ENCODE measurements at regions not wholly inside any gene's neighbourhood (a gene's known extent, or its start where the extent isn't known, plus 50 kb on each side); places are given as distances from the start of the nearest gene placed in this dataset.
"Not testable (repeated sequence)": the region's sequence is repeated elsewhere in the genome, so short reads cannot be mapped to it uniquely, and the experiment has no call there.

GRCh38 chr6:26232306-26232939 is 132.6 kb upstream of the BTN3A2 start:
- no peak for DNase-seq (ENCODE audit: extremely low spot score)
- CTCF ChIA-PET: interaction anchor here (0.6 kb wide), 1 partner anchor 238 kb away, joined by 4 read pairs; no protein-coding TSS in a partner anchor
- POLR2A ChIA-PET: interaction anchor here (3.0 to 4.8 kb wide), 4 partner anchors 8 to 33 kb away, joined by 17 to 48 read pairs (median 34); a partner anchor contains a TSS
- TF ChIP-seq NFRKB (IDR thresholded peaks at IDR 0.05) (no peak), FOXM1 (IDR thresholded peaks at IDR 0.05; ENCODE audit: borderline replicate concordance) (no peak), ZNF384 (IDR thresholded peaks at IDR 0.05) (no peak), CTBP1 (IDR thresholded peaks at IDR 0.05; ENCODE audit: borderline replicate concordance) (no peak), SP1 (IDR thresholded peaks at IDR 0.05) (no peak), FOXA1 (IDR thresholded peaks at IDR 0.05) (no peak), L3MBTL2 (conservative IDR thresholded peaks at IDR 0.05) (no peak), BHLHE40 (IDR thresholded peaks at IDR 0.05; ENCODE audit: borderline replicate concordance) (no peak), SUZ12 (IDR thresholded peaks at IDR 0.05) (no peak), ARNT (IDR thresholded peaks at IDR 0.05) (no peak), FOXK2 (IDR thresholded peaks at IDR 0.05) (no peak), PKNOX1 (IDR thresholded peaks at IDR 0.05) (no peak), TARDBP (IDR thresholded peaks at IDR 0.05) (no peak), HDGF (IDR thresholded peaks at IDR 0.05; ENCODE audit: borderline replicate concordance) (no peak), ELF4 (IDR thresholded peaks at IDR 0.05) (no peak), LEF1 (IDR thresholded peaks at IDR 0.05; ENCODE audit: borderline replicate concordance) (no peak)

- ChIA-PET CTCF (interaction anchor here (0.6 kb wide), 1 partner anchor 239 kb away, joined by 4 read pairs; no protein-coding TSS in a partner anchor), POLR2A (interaction anchor here (1.1 to 5.5 kb wide), 13 partner anchors 9 to 212 kb away, joined by 3 to 48 read pairs (median 11); a partner anchor contains a TSS)
- TF ChIP-seq TARDBP (IDR thresholded peaks at IDR 0.05): no peak
- TF ChIP-seq ELF4 (IDR thresholded peaks at IDR 0.05): no peak
- DNase-seq (ENCODE audit: extremely low spot score): no peak
These were observed 131.9 kb upstream of the BTN3A2 start for GRCh38 chr6:26232940-26233648.

GRCh38 chr6:26233649-26234420 is 131.2 kb upstream of the BTN3A2 start:
- TF ChIP-seq TARDBP (IDR thresholded peaks at IDR 0.05): no peak
- no peak for TF ChIP-seq ZNF384 (IDR thresholded peaks at IDR 0.05)
- no peak for TF ChIP-seq ELF4 (IDR thresholded peaks at IDR 0.05)
- no peak for TF ChIP-seq FOXK2 (IDR thresholded peaks at IDR 0.05)
- no peak for TF ChIP-seq PKNOX1 (IDR thresholded peaks at IDR 0.05)
- TF ChIP-seq SUZ12 (IDR thresholded peaks at IDR 0.05): no peak
- TF ChIP-seq CTBP1 (IDR thresholded peaks at IDR 0.05; ENCODE audit: borderline replicate concordance): no peak
- TF ChIP-seq FOXA1 (IDR thresholded peaks at IDR 0.05): no peak
- TF ChIP-seq L3MBTL2 (conservative IDR thresholded peaks at IDR 0.05): no peak
- TF ChIP-seq SP1 (IDR thresholded peaks at IDR 0.05): no peak
- TF ChIP-seq HDGF (IDR thresholded peaks at IDR 0.05; ENCODE audit: borderline replicate concordance): no peak
- TF ChIP-seq BHLHE40 (IDR thresholded peaks at IDR 0.05; ENCODE audit: borderline replicate concordance): no peak
- POLR2A ChIA-PET: interaction anchor here (0.5 to 5.5 kb wide), 19 partner anchors 9 to 1539 kb away, joined by 3 to 48 read pairs (median 11); a partner anchor contains a TSS
- CTCF ChIA-PET: no interaction called here
- no peak for DNase-seq (ENCODE audit: extremely low spot score)

GRCh38 chr6:26234421-26235301 is 130.3 kb upstream of the BTN3A2 start:
- TF ChIP-seq PKNOX1 (IDR thresholded peaks at IDR 0.05): peak; percentile 33
- no peak for TF ChIP-seq FOXM1 (IDR thresholded peaks at IDR 0.05; ENCODE audit: borderline replicate concordance)
- no peak for TF ChIP-seq FOXK2 (IDR thresholded peaks at IDR 0.05)
- no peak for TF ChIP-seq CTBP1 (IDR thresholded peaks at IDR 0.05; ENCODE audit: borderline replicate concordance)
- TF ChIP-seq FOXA1 (IDR thresholded peaks at IDR 0.05): no peak
- no peak for TF ChIP-seq ELF4 (IDR thresholded peaks at IDR 0.05)
- peak; percentile 82 for TF ChIP-seq L3MBTL2 (conservative IDR thresholded peaks at IDR 0.05)
- TF ChIP-seq SP1 (IDR thresholded peaks at IDR 0.05): no peak
- TF ChIP-seq SUZ12 (IDR thresholded peaks at IDR 0.05): no peak
- TF ChIP-seq NFRKB (IDR thresholded peaks at IDR 0.05): no peak
- CTCF ChIA-PET: interaction anchor here (1.2 kb wide), 1 partner anchor 15 kb away, joined by 4 read pairs; a partner anchor contains a TSS
- POLR2A ChIA-PET: interaction anchor here (0.8 to 5.5 kb wide), 19 partner anchors 9 to 214 kb away, joined by 3 to 48 read pairs (median 11); a partner anchor contains a TSS
- DNase-seq (ENCODE audit: extremely low spot score): peak; percentile 72

- no peak for DNase-seq (ENCODE audit: extremely low spot score)
- TF ChIP-seq ARNT (IDR thresholded peaks at IDR 0.05) (no peak), HDGF (IDR thresholded peaks at IDR 0.05; ENCODE audit: borderline replicate concordance) (no peak), SUZ12 (IDR thresholded peaks at IDR 0.05) (no peak), FOXM1 (IDR thresholded peaks at IDR 0.05; ENCODE audit: borderline replicate concordance) (no peak), PKNOX1 (IDR thresholded peaks at IDR 0.05) (no peak), FOXK2 (IDR thresholded peaks at IDR 0.05) (no peak), BHLHE40 (IDR thresholded peaks at IDR 0.05; ENCODE audit: borderline replicate concordance) (no peak), ELF4 (IDR thresholded peaks at IDR 0.05) (no peak), SP1 (IDR thresholded peaks at IDR 0.05) (no peak), LEF1 (IDR thresholded peaks at IDR 0.05; ENCODE audit: borderline replicate concordance) (no peak), CTBP1 (IDR thresholded peaks at IDR 0.05; ENCODE audit: borderline replicate concordance) (no peak), FOXA1 (IDR thresholded peaks at IDR 0.05) (no peak), NFRKB (IDR thresholded peaks at IDR 0.05) (no peak), ZNF384 (IDR thresholded peaks at IDR 0.05) (no peak), L3MBTL2 (conservative IDR thresholded peaks at IDR 0.05) (no peak), TARDBP (IDR thresholded peaks at IDR 0.05) (no peak)
- ChIA-PET POLR2A (interaction anchor here (0.9 to 5.5 kb wide), 14 partner anchors 9 to 203 kb away, joined by 3 to 48 read pairs (median 12); a partner anchor contains a TSS), CTCF (interaction anchor here (1.1 to 1.2 kb wide), 2 partner anchors 15 to 37 kb away, joined by 3 to 4 read pairs; a partner anchor contains a TSS)
These were observed 129.7 kb upstream of the BTN3A2 start for GRCh38 chr6:26235302-26235670.

- DNase-seq (ENCODE audit: extremely low spot score); POLR2A ChIA-PET: not testable (repeated sequence)
- CTCF ChIA-PET: interaction anchor here (0.6 kb wide), 1 partner anchor 1186 kb away, joined by 4 read pairs; no protein-coding TSS in a partner anchor
These were observed 125.6 kb upstream of the BTN3A2 start for GRCh38 chr6:26239415-26239814.

Data from HEK293T (cell line).